ENCODE measurements at regions not wholly inside any gene's neighbourhood (a gene's known extent, or its start where the extent isn't known, plus 50 kb on each side); places are given as distances from the start of the nearest gene placed in this dataset.

DNA sequence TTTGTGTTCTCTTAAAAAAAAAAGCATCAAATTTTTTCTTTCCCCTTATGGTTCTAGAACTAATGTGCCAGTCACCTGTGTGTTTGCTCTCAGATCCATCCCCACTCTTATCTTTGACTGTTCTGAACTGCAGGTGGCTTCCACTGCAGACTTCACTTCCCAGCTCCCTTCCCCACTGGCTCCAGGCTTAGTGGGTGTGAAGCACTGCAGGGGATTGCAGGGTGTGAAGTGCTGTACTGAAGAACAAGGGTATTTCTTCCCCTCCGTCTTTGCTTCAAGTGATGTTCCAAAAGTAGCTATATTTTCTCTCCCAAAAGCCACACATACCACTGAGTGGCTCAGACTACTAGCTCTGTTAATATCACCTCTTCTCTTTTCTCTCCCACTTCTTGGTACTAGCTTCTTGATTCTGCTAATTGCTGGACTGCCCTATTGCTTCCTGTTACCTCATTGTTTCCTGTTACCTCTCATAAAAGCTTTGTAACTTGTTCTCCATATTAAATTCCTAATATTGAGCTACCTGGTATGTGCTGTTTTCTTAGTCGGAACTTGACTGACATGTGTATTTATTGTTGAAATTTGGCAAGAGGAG is 115.4 kb upstream of the PRICKLE1 start:
- DNase-seq, result no peak

GRCh38 chr12:42704340-42704739 is 114.8 kb upstream of the PRICKLE1 start:
- no peak for DNase-seq

DNA sequence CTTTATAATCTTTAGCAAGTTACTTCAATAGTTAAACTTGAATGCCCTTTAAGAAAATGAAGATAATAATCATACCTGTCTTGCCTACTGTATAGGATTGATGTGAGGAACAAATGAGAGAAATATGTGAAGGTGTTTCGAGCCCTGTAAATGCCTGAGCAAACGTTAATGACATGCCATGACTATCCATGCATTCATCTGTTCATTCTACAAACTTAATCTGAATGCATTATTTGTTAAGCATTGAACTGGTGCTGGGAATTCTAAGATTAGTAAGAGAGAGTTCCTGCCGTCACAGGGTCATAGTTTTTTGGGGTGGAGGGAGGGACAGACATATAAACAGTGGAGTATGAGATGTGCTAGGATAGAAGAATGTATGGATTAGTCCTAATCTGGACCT is 111.5 kb upstream of the PRICKLE1 start:
- DNase-seq, result no peak

GRCh38 chr12:42698213-42698612 is 108.7 kb upstream of the PRICKLE1 start:
- no peak for DNase-seq

- no peak for DNase-seq
Observed at GRCh38 chr12:42696406-42697149, 107.0 kb upstream of the PRICKLE1 start.

- DNase-seq, result no peak
Observed at GRCh38 chr12:42695490-42695995, 106.0 kb upstream of the PRICKLE1 start.

DNA sequence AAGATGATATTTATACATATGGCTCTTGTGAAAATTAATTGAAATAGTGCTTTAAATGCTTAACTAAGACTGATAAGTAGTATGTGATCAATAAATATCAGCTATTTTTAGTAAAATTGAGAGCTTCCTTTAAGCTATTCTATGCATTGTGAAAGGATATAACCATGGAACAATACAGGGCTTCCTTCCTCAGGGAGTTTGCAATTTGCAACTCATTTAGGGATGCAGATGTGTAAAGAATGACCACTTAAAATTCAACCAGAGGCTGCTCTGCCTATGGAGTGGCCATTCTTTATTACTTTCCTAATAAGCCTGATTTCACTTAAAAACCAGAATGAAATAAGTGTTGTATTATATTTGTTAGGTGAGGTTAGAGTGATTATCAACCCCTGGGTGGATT is 103.2 kb upstream of the PRICKLE1 start:
- DNase-seq, result no peak

GRCh38 chr12:42691991-42692557 is 102.5 kb upstream of the PRICKLE1 start:
- DNase-seq, result no peak

DNA sequence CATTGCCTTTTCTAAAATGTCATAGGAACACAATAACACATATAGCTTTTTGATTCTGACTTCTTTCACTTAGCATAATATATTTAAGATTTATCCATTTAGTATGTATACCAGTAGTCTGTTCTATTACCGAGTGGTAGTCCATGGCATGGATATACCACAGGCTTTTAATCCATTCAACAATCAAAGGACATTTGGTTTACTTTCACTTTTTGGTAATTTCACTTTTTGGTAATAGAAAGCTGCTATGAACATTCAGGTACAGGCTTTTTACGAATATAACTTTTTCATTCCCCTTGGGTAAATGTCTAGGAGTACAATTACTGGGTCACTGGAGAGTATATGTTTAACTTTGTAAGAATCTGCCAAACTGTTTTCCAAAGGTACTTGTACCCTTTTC is 100.7 kb upstream of the PRICKLE1 start:
- no peak for DNase-seq

- DNase-seq, result no peak
Observed at GRCh38 chr12:42689699-42690098, 100.2 kb upstream of the PRICKLE1 start.

DNA sequence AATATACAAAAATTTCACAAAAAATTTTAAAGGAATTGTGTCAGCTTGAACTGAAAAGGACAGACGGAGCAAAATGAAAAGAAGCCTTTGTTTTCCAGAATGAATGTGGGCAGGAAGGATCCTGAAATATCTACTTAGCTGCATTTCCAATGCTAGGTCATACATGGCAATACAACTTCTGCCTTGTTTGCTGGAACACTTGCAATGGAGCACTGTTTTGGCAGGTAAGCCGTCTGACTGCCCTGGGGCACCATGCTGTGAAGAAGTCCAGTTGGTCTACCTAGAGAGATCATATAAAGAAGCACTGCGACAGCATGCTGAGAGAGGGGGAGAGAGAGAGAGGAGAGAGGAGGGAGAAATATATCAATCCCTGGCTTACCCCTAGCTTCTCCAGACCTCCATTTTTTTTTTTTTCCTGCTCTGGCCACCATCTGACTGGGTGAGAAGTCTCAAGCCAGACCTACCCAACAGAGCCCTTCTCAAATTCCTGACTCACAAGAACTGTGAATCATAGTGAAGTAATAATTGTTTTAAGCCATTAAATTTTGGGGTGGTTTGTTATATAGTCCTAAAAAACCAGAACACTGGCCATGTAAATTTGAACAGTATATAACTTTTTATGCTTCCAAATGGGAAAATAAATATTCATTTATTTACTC is 97.1 kb upstream of the PRICKLE1 start:
- no peak for DNase-seq

GRCh38 chr12:42684802-42685071 is 95.2 kb upstream of the PRICKLE1 start:
- no peak for DNase-seq

GRCh38 chr12:42683933-42684801 is 94.6 kb upstream of the PRICKLE1 start:
- no peak for DNase-seq

GRCh38 chr12:42683266-42683665 is 93.7 kb upstream of the PRICKLE1 start:
- DNase-seq, result no peak

- DNase-seq, result no peak
Observed at GRCh38 chr12:42679466-42679865, 89.9 kb upstream of the PRICKLE1 start.

GRCh38 chr12:42677461-42677860 is 87.9 kb upstream of the PRICKLE1 start:
- DNase-seq, result no peak

- no peak for DNase-seq
Observed at GRCh38 chr12:42673535-42673934, 84.0 kb upstream of the PRICKLE1 start.

DNA sequence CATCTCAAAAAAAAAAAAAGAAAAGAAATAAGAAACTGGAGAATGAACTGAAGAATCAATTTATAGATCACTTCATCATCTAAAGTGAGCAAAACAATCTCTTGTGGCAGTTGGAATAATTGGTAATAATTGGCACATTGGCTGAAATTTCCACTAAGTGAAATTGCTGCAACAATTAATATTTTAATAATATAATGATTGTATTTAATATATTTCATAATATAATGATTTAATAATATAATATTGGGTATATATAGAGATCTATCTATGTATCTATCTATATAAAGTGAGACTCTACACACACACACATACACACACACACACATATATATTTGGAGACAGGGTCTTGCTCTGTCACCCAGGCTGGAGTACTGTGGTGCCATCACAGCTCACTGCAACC is 81.2 kb upstream of the PRICKLE1 start:
- DNase-seq, result no peak

DNA sequence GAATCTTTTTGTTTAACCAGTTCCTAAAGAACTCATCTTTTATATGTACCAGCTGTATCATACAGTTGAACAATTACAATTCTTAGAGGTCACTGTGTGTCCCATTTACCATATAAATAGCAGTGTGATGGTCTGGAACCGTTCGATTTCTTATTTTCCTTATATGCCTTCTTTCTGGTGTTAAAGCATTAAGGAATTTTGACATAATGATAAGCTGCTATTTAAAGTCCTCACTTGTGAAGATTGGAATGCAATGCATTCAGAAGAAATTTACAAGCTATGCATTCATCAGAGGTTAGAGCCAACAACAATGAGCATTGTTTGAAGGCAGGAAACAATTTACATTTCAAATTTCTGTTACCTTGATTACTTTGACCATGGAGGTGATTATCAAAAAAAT is 80.0 kb upstream of the PRICKLE1 start:
- no peak for DNase-seq

DNA sequence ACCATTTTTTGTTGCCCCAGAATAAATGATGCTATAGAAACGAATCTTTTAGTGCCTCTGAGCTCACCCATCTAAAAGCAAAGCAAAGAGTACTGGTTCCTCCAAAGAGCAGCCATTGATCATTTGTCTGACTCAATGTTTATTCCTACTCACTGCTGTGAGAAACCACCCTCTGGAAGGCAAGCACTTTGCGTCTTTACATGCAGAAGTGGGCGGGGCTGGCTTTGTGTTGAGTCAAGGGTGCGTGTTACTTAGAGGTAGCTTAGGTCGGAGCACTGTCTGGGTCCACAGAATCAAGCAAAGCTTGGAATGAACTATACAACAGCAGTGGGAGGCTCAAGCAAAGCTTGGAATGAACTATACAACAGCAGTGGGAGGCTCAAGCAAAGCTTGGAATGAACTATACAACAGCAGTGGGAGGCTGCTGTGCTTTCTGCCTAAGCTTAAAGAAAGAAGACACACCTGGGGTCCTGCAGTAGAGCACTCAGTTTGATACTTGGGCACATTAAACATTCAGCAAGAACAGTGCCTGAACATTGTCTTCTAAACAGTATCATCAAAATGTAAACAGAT is 77.2 kb upstream of the PRICKLE1 start:
- no peak for DNase-seq

DNA sequence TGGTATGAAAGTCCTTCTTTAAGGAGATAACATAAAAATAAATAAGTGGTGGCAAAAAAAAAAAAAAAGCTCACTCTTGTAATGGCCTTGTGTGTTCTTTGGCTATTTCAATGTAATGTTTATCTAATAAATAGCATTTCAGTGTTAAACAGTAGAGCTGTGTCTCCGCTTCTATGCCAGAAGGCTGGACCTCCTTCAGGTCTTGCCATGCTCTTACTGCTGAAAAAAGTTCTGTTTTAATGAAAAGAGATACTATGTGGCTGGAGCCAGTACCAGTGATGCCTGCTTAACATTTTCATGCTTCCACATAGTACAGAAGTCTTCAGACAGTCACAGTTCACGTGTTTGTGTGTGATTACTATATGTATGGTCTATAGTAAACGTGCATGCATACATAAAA is 74.1 kb upstream of the PRICKLE1 start:
- no peak for DNase-seq

Measured in activated effector memory CD4-positive, alpha-beta T cell treated with anti-CD3 and anti-CD28 coated beads, Interleukin-2, amount 50 U/mL, for 16 hours (primary cell).